ENCODE measurements at regions not wholly inside any gene's neighbourhood (a gene's known extent, or its start where the extent isn't known, plus 50 kb on each side); places are given as distances from the start of the nearest gene placed in this dataset.

GRCh38 chr9:101893661-101894646 is 155.5 kb upstream of the GRIN3A start:
- Histone ChIP-seq H3K27ac (replicated peaks) (no peak overlapping the region), H3K27me3 (ENCODE audit: insufficient read depth, poor library complexity, severe bottlenecking) (no peaks in the 10 kb centered on the region), H3K4me3 (replicated peaks; ENCODE audit: insufficient read depth, low read length) (no peak overlapping the region)
- no peak for DNase-seq (ENCODE audit: low read depth in 1 of 2, low spot score in 1 of 2)
- no peak for TF ChIP-seq CTCF (IDR thresholded peaks at IDR 0.05; ENCODE audit: insufficient read depth, low read length)
- TF ChIP-seq GABPA (IDR thresholded peaks at IDR 0.05; ENCODE audit: low read depth): no peak
- TF ChIP-seq POLR2AphosphoS5 (IDR thresholded peaks at IDR 0.05; ENCODE audit: low read depth): no peak
- TF ChIP-seq SPI1 (IDR thresholded peaks at IDR 0.05; ENCODE audit: borderline replicate concordance, low read depth): no peak
- TF ChIP-seq REST (IDR thresholded peaks at IDR 0.05; ENCODE audit: insufficient replicate concordance, low read depth): no peak

GRCh38 chr9:101881508-101881907 is 143.1 kb upstream of the GRIN3A start:
- no peak for TF ChIP-seq REST (IDR thresholded peaks at IDR 0.05; ENCODE audit: insufficient replicate concordance, low read depth)
- no peak for TF ChIP-seq CTCF (IDR thresholded peaks at IDR 0.05; ENCODE audit: insufficient read depth, low read length)
- H3K27ac ChIP-seq (replicated peaks): no peak overlapping the region
- no peaks in the 10 kb centered on the region for H3K27me3 ChIP-seq (ENCODE audit: insufficient read depth, poor library complexity, severe bottlenecking)
- DNase-seq (ENCODE audit: low read depth in 1 of 2, low spot score in 1 of 2): no peak
- no peak overlapping the region for H3K4me3 ChIP-seq (replicated peaks; ENCODE audit: insufficient read depth, low read length)

- DNase-seq (ENCODE audit: low read depth in 1 of 2, low spot score in 1 of 2): no peak
- Histone ChIP-seq H3K27me3 (ENCODE audit: insufficient read depth, poor library complexity, severe bottlenecking) (no peaks in the 10 kb centered on the region), H3K27ac (replicated peaks) (no peak overlapping the region), H3K4me3 (replicated peaks; ENCODE audit: insufficient read depth, low read length) (no peak overlapping the region)
- TF ChIP-seq SPI1 (IDR thresholded peaks at IDR 0.05; ENCODE audit: borderline replicate concordance, low read depth) (no peak), REST (IDR thresholded peaks at IDR 0.05; ENCODE audit: insufficient replicate concordance, low read depth) (no peak), GABPA (IDR thresholded peaks at IDR 0.05; ENCODE audit: low read depth) (no peak), POLR2AphosphoS5 (IDR thresholded peaks at IDR 0.05; ENCODE audit: low read depth) (no peak), CTCF (IDR thresholded peaks at IDR 0.05; ENCODE audit: insufficient read depth, low read length) (no peak)
Measured at GRCh38 chr9:101880846-101881245, 142.4 kb upstream of the GRIN3A start.
